ENCODE measurements at regions not wholly inside any gene's neighbourhood (a gene's known extent, or its start where the extent isn't known, plus 50 kb on each side); places are given as distances from the start of the nearest gene placed in this dataset.

GRCh38 chr11:127268521-127268920, 268.0 kb upstream of the KIRREL3 start:
- ChIA-PET CTCF (interaction anchor here (0.8 to 1.6 kb wide), 2 partner anchors 9 to 1637 kb away, joined by 3 to 4 read pairs; no protein-coding TSS in a partner anchor), POLR2A (no interaction called here)
- H3K36me3 Mint-ChIP-seq = peaks cover 8% of the 10 kb centered on the region
- no peak overlapping the region for H3K4me3 Mint-ChIP-seq
- H3K27ac Mint-ChIP-seq = no peak overlapping the region
- TF ChIP-seq, protein P1, sequence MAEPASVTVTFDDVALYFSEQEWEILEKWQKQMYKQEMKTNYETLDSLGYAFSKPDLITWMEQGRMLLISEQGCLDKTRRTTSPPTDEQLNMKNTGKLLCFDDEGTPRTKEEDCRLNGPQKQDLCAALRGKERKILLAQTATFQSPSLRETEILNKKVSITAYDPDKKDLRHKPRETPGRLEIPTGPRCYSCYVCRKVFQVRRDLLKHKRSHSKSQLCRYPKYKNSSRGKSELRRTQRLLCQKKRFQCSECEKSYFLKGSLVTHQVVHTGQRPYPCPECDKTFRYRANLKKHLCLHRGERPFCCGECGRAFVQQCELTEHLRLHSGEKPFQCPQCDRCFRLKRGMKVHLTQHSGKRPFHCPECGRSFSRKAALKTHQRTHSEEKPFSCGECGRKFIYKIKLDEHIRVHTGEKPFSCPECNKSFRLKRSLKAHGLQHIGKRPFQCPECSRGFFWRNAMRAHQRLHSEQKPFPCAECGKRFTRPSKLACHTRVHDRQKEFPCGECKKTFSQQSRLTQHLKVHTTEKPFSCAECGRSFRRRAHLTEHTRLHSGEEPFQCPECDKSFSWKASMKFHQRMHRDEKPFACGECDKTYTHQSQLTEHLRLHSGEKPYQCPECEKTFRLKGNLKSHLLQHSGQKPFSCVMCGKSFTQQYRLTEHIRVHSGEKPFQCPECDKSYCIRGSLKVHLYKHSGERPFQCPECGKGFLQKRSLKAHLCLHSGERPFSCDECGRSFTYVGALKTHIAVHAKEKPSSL (CRISPR knock-in tag; conservative IDR thresholded peaks at IDR 0.05) = no peak
- TF ChIP-seq ZNF396 (CRISPR knock-in tag; IDR thresholded peaks at IDR 0.05; ENCODE audit: borderline replicate concordance) = no peak
- no peak for TF ChIP-seq ZNF219 (CRISPR knock-in tag; IDR thresholded peaks at IDR 0.05; ENCODE audit: borderline replicate concordance)
- no peak for TF ChIP-seq CDX4 (CRISPR knock-in tag; IDR thresholded peaks at IDR 0.05; ENCODE audit: borderline replicate concordance)
- TF ChIP-seq ZBTB21 (CRISPR knock-in tag; IDR thresholded peaks at IDR 0.05; ENCODE audit: borderline replicate concordance) = no peak
- TF ChIP-seq SOX15 (CRISPR knock-in tag; IDR thresholded peaks at IDR 0.05) = no peak
- TF ChIP-seq ZMAT4 (CRISPR knock-in tag; IDR thresholded peaks at IDR 0.05) = no peak
- no peak for TF ChIP-seq OVOL2 (CRISPR knock-in tag; IDR thresholded peaks at IDR 0.05; ENCODE audit: borderline replicate concordance)
- no peak for TF ChIP-seq NR2C2 (CRISPR knock-in tag; IDR thresholded peaks at IDR 0.05)
- no peak for TF ChIP-seq SMAD4 (CRISPR knock-in tag; IDR thresholded peaks at IDR 0.05)
- no peak for TF ChIP-seq ATF1 (CRISPR knock-in tag; IDR thresholded peaks at IDR 0.05)
- TF ChIP-seq IRF2 (CRISPR knock-in tag; IDR thresholded peaks at IDR 0.05; ENCODE audit: borderline replicate concordance, low read depth) = no peak
- no peak for TF ChIP-seq TEAD4 (CRISPR knock-in tag; IDR thresholded peaks at IDR 0.05)
- TF ChIP-seq, protein P2, sequence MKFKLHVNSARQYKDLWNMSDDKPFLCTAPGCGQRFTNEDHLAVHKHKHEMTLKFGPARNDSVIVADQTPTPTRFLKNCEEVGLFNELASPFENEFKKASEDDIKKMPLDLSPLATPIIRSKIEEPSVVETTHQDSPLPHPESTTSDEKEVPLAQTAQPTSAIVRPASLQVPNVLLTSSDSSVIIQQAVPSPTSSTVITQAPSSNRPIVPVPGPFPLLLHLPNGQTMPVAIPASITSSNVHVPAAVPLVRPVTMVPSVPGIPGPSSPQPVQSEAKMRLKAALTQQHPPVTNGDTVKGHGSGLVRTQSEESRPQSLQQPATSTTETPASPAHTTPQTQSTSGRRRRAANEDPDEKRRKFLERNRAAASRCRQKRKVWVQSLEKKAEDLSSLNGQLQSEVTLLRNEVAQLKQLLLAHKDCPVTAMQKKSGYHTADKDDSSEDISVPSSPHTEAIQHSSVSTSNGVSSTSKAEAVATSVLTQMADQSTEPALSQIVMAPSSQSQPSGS (CRISPR knock-in tag; IDR thresholded peaks at IDR 0.05; ENCODE audit: borderline replicate concordance, low read depth) = no peak
- TF ChIP-seq ETV6 (CRISPR knock-in tag; IDR thresholded peaks at IDR 0.05) = no peak
- TF ChIP-seq, protein P3, sequence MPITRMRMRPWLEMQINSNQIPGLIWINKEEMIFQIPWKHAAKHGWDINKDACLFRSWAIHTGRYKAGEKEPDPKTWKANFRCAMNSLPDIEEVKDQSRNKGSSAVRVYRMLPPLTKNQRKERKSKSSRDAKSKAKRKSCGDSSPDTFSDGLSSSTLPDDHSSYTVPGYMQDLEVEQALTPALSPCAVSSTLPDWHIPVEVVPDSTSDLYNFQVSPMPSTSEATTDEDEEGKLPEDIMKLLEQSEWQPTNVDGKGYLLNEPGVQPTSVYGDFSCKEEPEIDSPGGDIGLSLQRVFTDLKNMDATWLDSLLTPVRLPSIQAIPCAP (CRISPR knock-in tag; IDR thresholded peaks at IDR 0.05) = no peak
- peak; percentile 24 for ATAC-seq
- no peak for DNase-seq (ENCODE audit: low spot score)
- H3K4me1 Mint-ChIP-seq = no peaks in the 10 kb centered on the region
- no peaks in the 10 kb centered on the region for H3K27me3 Mint-ChIP-seq (ENCODE audit: low read depth)
- peaks cover 12% of the 10 kb centered on the region for H3K9me3 Mint-ChIP-seq

DNA sequence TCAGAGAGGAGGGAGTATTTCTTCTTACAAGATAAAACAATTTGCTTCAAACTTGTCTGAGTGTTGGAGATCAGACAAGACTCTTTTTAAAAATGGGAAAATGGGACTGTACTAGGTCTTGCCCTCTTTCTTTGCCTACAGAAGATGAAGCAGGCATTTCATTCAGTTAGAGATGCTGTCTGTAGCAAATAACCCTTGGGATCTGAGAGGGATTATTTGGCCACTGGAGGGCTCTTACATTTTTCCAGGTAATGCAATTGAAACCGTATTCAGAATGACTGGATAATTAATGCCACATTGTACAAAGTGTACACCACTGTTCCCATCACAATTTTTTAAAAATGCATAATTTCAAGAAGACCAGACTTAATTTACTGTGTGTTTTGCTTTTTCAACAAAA, 258.5 kb upstream of the KIRREL3 start:
- Mint-ChIP-seq H3K9me3 (no peaks in the 10 kb centered on the region), H3K4me1 (no peaks in the 10 kb centered on the region), H3K4me3 (no peak overlapping the region), H3K36me3 (no peaks in the 10 kb centered on the region), H3K27me3 (ENCODE audit: low read depth) (no peaks in the 10 kb centered on the region; the same call in 1 of the 2 replicates), H3K27ac (no peak overlapping the region)
- ChIA-PET POLR2A (no interaction called here), CTCF (no interaction called here)
- DNase-seq (ENCODE audit: low spot score) (no peak), ATAC-seq (no peak)
- TF ChIP-seq GABPB1 (CRISPR knock-in tag; IDR thresholded peaks at IDR 0.05) (no peak), ZNF232 (CRISPR knock-in tag; IDR thresholded peaks at IDR 0.05) (no peak), ESRRA (CRISPR knock-in tag; IDR thresholded peaks at IDR 0.05; ENCODE audit: borderline replicate concordance) (no peak), ZNF219 (CRISPR knock-in tag; IDR thresholded peaks at IDR 0.05; ENCODE audit: borderline replicate concordance) (no peak), TP53 (CRISPR knock-in tag; IDR thresholded peaks at IDR 0.05) (no peak), ZBTB43 (CRISPR knock-in tag; IDR thresholded peaks at IDR 0.05) (no peak)
- TF ChIP-seq, protein P4, sequence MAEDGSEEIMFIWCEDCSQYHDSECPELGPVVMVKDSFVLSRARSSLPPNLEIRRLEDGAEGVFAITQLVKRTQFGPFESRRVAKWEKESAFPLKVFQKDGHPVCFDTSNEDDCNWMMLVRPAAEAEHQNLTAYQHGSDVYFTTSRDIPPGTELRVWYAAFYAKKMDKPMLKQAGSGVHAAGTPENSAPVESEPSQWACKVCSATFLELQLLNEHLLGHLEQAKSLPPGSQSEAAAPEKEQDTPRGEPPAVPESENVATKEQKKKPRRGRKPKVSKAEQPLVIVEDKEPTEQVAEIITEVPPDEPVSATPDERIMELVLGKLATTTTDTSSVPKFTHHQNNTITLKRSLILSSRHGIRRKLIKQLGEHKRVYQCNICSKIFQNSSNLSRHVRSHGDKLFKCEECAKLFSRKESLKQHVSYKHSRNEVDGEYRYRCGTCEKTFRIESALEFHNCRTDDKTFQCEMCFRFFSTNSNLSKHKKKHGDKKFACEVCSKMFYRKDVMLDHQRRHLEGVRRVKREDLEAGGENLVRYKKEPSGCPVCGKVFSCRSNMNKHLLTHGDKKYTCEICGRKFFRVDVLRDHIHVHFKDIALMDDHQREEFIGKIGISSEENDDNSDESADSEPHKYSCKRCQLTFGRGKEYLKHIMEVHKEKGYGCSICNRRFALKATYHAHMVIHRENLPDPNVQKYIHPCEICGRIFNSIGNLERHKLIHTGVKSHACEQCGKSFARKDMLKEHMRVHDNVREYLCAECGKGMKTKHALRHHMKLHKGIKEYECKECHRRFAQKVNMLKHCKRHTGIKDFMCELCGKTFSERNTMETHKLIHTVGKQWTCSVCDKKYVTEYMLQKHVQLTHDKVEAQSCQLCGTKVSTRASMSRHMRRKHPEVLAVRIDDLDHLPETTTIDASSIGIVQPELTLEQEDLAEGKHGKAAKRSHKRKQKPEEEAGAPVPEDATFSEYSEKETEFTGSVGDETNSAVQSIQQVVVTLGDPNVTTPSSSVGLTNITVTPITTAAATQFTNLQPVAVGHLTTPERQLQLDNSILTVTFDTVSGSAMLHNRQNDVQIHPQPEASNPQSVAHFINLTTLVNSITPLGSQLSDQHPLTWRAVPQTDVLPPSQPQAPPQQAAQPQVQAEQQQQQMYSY (CRISPR knock-in tag; IDR thresholded peaks at IDR 0.05) = no peak
- TF ChIP-seq, protein P5, sequence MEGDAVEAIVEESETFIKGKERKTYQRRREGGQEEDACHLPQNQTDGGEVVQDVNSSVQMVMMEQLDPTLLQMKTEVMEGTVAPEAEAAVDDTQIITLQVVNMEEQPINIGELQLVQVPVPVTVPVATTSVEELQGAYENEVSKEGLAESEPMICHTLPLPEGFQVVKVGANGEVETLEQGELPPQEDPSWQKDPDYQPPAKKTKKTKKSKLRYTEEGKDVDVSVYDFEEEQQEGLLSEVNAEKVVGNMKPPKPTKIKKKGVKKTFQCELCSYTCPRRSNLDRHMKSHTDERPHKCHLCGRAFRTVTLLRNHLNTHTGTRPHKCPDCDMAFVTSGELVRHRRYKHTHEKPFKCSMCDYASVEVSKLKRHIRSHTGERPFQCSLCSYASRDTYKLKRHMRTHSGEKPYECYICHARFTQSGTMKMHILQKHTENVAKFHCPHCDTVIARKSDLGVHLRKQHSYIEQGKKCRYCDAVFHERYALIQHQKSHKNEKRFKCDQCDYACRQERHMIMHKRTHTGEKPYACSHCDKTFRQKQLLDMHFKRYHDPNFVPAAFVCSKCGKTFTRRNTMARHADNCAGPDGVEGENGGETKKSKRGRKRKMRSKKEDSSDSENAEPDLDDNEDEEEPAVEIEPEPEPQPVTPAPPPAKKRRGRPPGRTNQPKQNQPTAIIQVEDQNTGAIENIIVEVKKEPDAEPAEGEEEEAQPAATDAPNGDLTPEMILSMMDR (IDR thresholded peaks at IDR 0.05) = no peak

Data from WTC11 (cell line).